Thoracic aorta (tissue), 2 donors: ENCODE measurements at regions not wholly inside any gene's neighbourhood (a gene's known extent, or its start where the extent isn't known, plus 50 kb on each side); places are given as distances from the start of the nearest gene placed in this dataset.

Experiments used
- ATAC-seq: fragments of 150-250 bp; one replicate; pipeline ENCODE4 v1.8.0; 2017; ENCODE audit warnings: low read depth; ENCODE audit not compliant: insufficient number of reproducible peaks, low FRiP score
- DNase-seq: peaks from one replicate; pipeline ENCODE4 v3.0.0-alpha.2; 2020; ENCODE audit warnings: low spot score
- H3K27ac ChIP-seq, 2 donors: fragments of 200-600 bp; sonication (generic); 1 replicate in 1 of 2; 2 replicates in 1 of 2; pipeline ENCODE4 v1.5.1; 2016; ENCODE audit warnings: mild to moderate bottlenecking in 2 of 2, moderate library complexity in 2 of 2
- H3K27me3 ChIP-seq: fragments of 200-600 bp; sonication (generic); replicated peaks from 2 replicates; pipeline ENCODE4 v1.6.0; 2016; ENCODE audit warnings: mild to moderate bottlenecking; ENCODE audit not compliant: insufficient read depth
- H3K36me3 ChIP-seq: fragments of 200-600 bp; sonication (generic); one replicate; pipeline ENCODE4 v1.5.1; 2016
- H3K4me1 ChIP-seq, 2 donors: fragments of 200-600 bp; sonication (generic); 1 replicate in 1 of 2; 2 replicates in 1 of 2; pipeline versions ENCODE4 v1.5.1 to v1.6.0; 2016; ENCODE audit warnings: low read depth in 2 of 2, mild to moderate bottlenecking in 1 of 2; ENCODE audit not compliant: control insufficient read depth in 1 of 2
- H3K4me3 ChIP-seq: fragments of 200-600 bp; sonication (generic); 2 replicates; pipeline ENCODE4 v1.5.1; 2016; ENCODE audit warnings: mild to moderate bottlenecking
- H3K9me3 ChIP-seq: fragments of 200-600 bp; sonication (generic); 2 replicates; pipeline ENCODE4 v1.5.1; 2016
- CTCF ChIP-seq: fragments of 200-600 bp; sonication (generic); IDR thresholded peaks from one replicate; pipeline ENCODE4 v1.5.1; 2019; ENCODE audit warnings: antibody characterized with exemption

DNA sequence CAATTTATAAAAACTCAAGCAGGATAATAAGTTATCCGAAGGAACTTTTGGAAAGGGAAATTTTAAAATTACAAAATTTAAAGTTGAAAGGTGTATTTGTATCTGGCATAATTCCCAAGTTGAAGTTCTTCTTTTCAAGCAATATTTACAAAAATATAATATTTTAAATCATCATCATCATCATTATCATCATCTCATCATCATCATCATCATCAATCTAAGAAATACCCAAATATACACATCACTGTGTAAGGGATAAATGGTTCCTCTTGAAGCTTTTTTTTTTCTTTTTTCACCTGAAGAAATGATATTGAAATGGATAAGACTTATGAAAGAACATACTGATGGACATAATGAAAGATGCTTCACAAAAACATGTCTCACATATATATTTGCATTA lies 254.9 kb upstream of the ARRDC3 start:
- H3K9me3 ChIP-seq, result no peaks in the 10 kb centered on the region
- ATAC-seq (no peak), DNase-seq (no peak)
- H3K4me1 ChIP-seq, result no peaks in the 10 kb centered on the region
- no peak overlapping the region for H3K27ac ChIP-seq
- no peaks in the 10 kb centered on the region for H3K27me3 ChIP-seq
- no peak for TF ChIP-seq CTCF
- H3K4me3 ChIP-seq, result no peak overlapping the region
- no peaks in the 10 kb centered on the region for H3K36me3 ChIP-seq

DNA sequence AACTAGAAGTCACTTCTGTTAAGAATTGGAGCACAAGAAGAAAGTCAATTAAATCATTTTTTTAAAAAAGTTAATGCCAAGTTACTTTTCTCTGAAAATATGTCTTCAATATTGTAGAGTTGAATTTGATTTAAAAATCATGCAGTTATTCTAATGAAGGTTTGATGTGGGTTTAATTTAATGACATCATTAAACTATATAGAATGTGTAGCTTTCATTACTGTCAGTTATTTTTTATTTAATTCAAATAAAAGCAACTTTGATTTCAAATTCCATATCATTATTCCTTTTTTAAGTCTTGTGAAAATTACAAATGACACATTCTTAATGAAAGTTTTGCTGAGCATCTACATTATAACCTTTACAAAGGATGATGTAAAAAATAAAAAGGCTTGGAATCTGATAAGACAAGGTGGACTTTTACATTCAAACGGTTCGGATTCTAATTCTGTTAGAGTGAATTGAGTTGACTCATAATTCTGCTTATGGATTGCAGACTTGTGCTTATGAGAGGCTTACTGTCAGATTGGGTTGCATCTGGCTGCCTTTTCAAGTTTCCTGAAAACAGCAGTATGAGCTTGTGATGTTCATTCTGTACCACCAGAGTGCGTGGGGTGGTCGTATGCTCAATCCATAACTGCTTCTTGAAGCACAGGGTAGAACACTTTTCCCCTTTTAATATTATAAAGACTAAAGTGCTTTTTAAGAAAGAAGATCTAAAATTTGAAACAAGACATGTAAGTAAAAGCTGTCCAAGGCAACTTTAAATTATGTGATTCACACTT lies 253.0 kb upstream of the ARRDC3 start:
- TF ChIP-seq CTCF, result no peak
- Histone ChIP-seq H3K27me3 (no peaks in the 10 kb centered on the region), H3K4me3 (no peak overlapping the region), H3K9me3 (no peaks in the 10 kb centered on the region), H3K4me1 (no peaks in the 10 kb centered on the region), H3K36me3 (no peaks in the 10 kb centered on the region), H3K27ac (no peak overlapping the region)
- DNase-seq, result no peak
- no peak for ATAC-seq

GRCh38 chr5:91632871-91633270 lies 249.8 kb upstream of the ARRDC3 start:
- no peaks in the 10 kb centered on the region for H3K36me3 ChIP-seq
- no peak for TF ChIP-seq CTCF
- no peaks in the 10 kb centered on the region for H3K4me1 ChIP-seq
- H3K9me3 ChIP-seq, result no peaks in the 10 kb centered on the region
- no peak overlapping the region for H3K27ac ChIP-seq
- DNase-seq (no peak), ATAC-seq (no peak)
- H3K27me3 ChIP-seq, result no peaks in the 10 kb centered on the region
- H3K4me3 ChIP-seq, result no peak overlapping the region

DNA sequence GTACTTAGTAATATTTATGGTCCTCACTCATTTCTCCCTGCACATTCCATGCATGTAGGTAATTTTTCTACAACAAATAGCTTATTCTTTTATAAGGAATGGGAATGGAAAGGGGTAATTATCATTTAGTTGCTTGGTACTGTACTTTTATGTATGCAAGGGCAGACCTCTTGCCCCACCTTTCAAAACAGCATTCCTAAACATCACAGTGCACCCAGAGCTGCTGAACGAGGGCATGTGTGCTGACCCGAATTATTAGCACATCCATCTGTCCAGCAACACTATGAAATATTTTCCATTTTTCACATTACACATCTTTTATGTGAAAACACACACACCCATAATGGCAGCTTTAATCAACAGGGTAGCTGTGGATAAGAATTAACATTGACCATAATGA lies 228.6 kb upstream of the ARRDC3 start:
- DNase-seq (no peak), ATAC-seq (no peak)
- Histone ChIP-seq H3K27me3 (no peaks in the 10 kb centered on the region), H3K4me1 (no peaks in the 10 kb centered on the region), H3K27ac (no peak overlapping the region), H3K36me3 (no peaks in the 10 kb centered on the region), H3K4me3 (no peak overlapping the region), H3K9me3 (no peaks in the 10 kb centered on the region)
- no peak for TF ChIP-seq CTCF

DNA sequence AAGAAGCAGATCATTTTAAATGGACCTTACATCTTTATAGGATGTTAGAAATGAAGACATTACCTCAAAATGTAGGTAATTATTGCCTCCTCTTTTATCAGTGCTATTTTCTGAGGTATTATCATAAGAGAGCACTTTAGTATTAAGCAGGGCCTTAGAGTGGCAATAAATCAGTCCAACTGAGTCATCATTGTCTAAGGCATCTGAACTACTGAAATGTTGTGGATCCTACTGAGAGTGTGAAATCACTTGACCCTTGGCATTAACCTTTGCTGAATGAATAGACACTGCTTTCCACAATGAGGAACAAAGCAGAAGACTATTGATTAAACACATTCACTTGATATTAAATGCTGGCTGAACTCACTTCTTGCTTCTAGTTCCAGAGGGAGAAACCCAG lies 224.6 kb upstream of the ARRDC3 start:
- Histone ChIP-seq H3K4me1 (no peaks in the 10 kb centered on the region), H3K36me3 (no peaks in the 10 kb centered on the region), H3K4me3 (no peak overlapping the region), H3K27me3 (no peaks in the 10 kb centered on the region), H3K9me3 (no peaks in the 10 kb centered on the region), H3K27ac (no peak overlapping the region)
- no peak for ATAC-seq
- no peak for TF ChIP-seq CTCF
- DNase-seq, result no peak
